Activated CD4-positive, alpha-beta T cell treated with anti-CD3 and anti-CD28 coated beads for 48 hours (primary cell): ENCODE measurements at regions not wholly inside any gene's neighbourhood (a gene's known extent, or its start where the extent isn't known, plus 50 kb on each side); places are given as distances from the start of the nearest gene placed in this dataset.

ENCODE experiments used
- DNase-seq: peaks from one replicate; pipeline ENCODE4 v3.0.0-alpha.2; 2020

- DNase-seq = no peak
Observed at GRCh38 chr20:10868299-10868698, 194.5 kb upstream of the JAG1 start.

GRCh38 chr20:10873026-10873425, 199.2 kb upstream of the JAG1 start:
- DNase-seq = no peak

DNA sequence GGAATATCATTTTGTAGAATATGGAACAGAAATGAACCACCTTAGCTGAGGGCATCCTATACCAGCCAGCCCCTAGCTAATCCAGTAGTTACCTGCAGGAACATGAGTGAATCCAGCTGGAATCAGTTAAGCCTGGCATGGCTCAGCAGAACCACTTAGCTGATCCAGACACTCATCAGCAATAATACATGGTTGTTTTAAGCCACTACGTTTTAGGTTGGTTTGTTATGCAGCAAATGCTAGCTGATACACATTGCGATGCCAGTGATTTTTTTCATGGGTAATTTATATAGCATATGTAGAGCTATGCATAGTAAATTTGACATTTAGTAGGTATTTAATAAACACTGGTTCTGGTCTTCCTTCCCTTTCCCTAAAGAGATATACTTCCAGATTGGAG, 201.9 kb upstream of the JAG1 start:
- no peak for DNase-seq

GRCh38 chr20:10876558-10876957, 202.8 kb upstream of the JAG1 start:
- DNase-seq = no peak

DNA sequence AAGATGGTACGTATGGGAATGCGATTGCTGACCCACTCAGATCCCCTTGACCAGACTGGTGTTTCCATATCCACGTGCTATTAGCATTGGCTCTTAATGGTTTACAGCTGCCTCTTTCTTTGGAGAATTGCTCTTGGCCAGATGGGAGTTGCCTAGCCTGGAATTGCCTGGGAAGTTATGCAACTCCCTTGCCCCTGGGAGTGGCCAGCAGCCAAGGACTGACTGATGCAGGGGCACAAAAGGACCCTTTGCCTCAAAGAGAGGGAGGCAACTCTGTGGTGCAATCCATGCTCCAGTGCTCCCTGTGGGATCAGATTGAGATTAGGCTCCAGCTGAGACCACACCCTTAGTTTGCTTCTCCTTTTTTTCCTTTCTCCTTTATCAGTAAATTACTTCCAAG, 203.5 kb upstream of the JAG1 start:
- DNase-seq = no peak

DNA sequence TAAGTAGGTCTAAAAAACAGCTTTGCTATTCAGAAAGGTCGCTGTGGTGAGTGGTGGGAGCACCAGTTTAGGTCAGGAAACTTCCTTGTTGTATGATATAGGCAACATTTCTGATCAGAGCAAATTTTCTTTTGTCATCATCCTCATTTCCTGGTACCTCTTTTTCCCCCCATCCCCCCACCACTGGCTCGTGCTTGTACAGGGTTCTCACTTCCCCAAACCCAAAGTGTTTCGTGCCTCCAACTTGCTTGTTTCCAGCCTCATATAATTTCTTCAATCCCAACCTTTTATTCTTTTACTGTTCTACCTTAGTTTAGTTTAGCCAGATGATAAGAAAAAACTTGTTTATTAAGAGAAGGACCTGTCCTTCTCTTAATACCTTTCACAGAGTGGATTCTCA, 209.4 kb upstream of the JAG1 start:
- DNase-seq = no peak

GRCh38 chr20:10893321-10893720, 219.5 kb upstream of the JAG1 start:
- DNase-seq = no peak

DNA sequence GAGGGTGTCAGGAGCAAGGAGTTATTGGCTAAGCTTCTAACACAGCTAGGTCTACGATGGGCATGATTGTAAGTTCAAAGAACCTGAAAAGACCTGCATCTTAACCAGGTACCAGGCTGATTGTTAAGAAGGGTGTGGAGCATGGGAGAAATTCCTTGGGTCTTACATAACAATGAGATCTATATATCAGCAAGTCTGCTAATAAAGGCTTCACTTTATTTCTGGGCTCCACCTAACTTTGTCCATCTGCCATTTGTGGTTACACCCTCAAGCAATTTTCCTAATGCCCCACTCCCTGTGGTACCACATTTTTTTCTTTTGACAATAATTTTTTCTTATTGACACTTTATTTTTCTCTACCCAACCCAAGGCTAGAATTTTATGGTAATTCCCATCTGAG, 223.5 kb upstream of the JAG1 start:
- DNase-seq = no peak

GRCh38 chr20:10898552-10898951, 224.8 kb upstream of the JAG1 start:
- DNase-seq = no peak

DNA sequence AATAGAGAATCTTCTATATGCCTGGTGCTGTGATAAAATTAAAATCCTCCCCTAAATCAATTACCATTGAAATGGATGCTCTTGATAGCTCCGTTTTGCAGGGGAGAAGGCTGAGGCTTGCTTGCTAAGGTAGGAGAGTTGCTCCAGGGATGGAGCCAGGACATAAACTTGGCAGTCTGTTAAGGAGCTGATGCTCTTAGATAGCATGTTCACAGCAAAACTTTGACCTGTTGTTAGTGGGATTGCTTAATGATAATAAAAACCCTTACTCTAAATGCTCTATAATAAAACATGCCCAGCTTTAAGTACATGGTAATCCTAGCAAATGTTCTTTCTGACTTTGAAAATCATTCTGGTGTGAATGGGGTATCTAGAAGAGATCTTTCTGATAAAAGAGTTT, 228.4 kb upstream of the JAG1 start:
- DNase-seq = no peak

DNA sequence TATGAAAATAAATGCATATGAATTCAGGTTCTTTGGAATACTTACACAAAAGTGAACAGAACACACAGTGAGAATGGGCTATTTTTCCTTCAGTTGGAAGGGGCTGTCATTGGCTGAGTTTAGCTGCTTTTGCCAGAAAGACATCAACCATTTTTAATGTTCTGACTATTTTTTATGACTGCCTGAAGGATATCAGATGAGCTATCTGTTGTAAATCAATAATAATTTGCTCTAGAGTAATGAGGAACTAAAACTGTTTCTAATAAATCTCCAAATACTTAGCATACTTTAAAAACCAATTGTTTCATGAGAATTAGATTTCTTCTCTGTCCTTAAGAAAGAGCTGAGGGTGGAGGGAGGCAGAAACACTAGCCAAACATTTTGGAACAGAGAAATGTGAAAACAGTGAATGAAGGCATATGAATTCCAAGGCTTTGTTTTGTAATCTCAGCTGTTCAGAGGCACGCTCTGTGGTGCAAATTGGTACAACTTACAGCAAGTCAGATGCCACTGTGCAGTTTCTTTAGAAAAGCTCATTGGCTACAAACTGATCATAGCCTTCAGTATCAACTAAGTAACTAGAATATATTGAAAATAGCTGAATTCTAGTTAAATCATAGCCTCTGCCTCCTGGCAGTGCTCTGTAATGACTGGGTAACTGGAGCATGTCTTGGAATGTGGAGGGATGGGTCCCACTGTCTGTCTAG, 228.9 kb upstream of the JAG1 start:
- no peak for DNase-seq

- DNase-seq = no peak
Observed at GRCh38 chr20:10906834-10907233, 233.0 kb upstream of the JAG1 start.

DNA sequence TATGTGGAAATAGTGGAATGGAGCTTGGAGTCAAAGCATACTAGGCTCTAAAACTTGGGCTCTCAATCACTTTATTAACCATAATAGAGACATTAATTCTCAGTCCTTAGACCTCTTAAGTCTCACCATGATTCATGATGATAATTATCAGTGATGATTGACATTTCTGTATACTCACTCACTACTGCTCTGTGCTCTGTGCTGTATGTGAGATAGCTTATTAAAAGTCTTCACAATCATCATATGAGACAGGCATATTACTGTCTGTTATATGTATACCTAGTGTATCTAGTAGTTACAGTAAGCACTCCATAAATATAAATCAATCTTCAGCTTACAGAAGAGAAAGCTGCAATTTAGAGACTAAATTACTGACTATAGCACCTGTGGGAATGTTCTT, 236.0 kb upstream of the JAG1 start:
- no peak for DNase-seq

- DNase-seq = no peak
Observed at GRCh38 chr20:10910535-10911178, 236.9 kb upstream of the JAG1 start.

DNA sequence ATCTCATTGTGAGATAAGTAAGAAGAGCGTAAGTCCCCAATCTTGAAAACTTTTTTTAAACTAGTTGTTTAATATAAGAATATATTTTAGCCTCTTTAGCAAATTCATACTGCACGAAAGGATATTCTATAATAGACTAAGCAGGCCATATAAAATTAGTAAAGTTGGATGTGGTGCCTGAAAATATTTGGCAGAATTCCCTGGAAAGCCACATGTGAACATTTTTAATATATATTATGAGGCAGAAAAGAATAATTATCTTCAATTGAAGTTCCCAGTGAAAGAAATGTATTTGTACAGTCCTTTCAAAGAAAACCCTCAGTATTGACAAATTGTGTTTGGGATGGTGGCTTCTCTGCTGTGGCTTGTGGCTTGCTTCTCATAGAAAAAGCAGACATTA, 237.5 kb upstream of the JAG1 start:
- no peak for DNase-seq

DNA sequence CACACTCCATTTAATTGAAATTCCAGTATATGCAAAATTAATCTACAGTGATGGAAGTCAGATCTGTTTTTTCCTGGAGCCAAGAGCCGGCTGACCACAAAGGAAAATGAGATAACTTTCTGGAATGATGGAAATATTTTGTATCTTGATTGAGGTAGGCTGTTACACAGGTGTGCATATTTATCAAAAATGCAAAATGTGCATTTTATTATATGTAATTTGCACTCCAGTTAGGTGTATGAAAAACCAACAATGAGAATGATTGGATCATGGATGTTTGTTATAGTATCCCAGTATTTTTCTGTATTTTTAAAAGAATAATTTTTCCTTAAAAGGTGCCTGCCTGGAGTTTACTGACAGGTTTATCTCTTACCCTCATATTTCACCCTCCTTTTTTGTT, 242.0 kb upstream of the JAG1 start:
- no peak for DNase-seq

GRCh38 chr20:10916312-10916711, 242.5 kb upstream of the JAG1 start:
- no peak for DNase-seq

DNA sequence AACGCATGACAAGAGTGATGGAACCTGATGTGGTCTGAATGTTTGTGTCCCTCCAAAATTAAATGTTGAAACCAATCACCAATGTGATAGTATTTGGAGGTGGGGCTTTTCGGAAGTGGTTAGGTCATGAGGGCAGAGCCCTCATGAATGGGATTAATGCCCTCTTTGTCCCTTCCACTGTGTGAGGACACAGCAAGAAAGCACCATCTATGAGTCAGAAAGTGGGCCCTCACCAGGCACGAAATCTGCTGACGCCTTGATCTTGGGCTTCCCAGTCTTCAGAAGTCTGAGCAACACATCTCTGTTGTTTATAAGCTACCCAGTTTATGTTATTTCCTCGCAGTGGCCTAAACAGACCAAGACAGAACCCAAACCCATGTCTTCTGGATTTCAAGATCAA, 244.0 kb upstream of the JAG1 start:
- no peak for DNase-seq

DNA sequence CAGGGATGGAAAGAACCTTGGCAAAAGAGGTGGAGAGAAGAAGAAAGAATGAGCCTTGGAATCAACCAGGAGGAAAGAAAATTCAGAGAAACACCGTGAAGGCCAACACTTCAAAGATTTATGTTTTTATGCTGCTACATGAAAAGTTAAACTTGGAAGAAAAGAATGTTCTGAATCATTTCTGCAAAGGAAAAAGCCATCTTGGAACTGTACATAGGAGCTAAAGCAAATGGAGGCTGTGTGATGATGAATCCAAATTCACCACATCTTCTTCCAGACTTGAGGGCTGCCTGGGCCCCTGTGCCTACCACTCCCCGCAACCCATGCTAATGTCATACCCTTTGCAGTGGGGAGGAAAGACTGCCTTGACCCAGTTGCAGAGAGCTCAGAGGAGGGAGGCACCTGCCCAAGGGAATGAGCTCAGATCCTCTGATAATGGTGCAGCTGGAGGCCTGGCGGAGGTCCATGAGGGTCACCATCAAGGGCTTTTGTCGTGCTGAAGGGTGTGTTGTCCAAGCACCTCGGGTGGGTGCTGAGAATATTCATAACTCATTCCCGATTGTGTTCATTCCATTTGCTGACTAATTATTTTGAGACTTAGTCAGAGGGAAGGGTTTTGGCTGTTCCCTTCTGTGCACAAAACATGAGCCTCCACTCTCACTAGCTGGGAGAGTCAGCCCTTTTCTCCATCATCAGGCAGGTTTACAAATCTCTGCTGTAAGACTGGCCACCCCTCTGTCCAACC, 245.8 kb upstream of the JAG1 start:
- no peak for DNase-seq

DNA sequence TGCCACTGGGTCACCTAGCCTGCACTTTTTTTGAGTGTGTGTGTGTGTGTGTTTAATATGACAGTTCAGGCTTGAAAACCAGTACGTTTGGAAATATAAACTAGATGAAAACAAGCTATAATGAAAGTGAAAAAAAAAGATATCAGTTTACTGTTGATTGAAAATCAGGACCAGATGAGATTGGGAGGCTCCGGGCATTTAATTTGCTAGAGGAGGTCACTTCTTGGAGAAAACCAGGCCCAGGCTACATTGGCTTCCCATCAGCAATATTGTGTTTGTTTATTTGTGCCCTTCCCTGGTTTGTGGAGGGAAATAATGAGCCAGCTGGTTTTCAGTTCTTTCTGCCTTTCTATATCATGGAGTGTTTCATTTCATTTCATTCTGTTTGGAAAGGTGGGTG, 246.6 kb upstream of the JAG1 start:
- no peak for DNase-seq

DNA sequence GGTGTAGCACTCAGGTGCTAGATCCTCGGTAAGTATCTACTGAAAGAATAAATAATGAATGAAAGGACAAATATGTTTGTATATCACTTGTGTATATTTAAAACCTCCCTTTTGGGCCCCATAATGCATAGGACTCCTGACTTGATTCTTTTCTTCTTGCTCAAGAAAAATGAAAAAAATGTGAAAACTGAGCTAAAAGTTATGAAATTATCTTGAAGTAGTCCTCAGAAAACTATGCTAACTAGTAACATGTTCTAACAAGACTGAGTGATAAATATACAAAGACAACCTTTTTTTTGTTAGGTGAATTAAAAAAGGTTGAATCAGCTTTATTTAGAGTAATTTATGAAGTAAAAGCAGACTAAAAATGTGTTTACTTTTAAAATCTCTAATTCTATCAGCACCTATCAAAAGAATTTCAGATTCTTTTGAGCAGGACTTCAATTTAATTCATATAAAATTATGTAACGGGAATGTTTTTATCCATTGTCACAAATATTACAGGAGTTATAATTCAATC, 247.8 kb upstream of the JAG1 start:
- no peak for DNase-seq

- no peak for DNase-seq
Observed at GRCh38 chr20:10922506-10922905, 248.7 kb upstream of the JAG1 start.

DNA sequence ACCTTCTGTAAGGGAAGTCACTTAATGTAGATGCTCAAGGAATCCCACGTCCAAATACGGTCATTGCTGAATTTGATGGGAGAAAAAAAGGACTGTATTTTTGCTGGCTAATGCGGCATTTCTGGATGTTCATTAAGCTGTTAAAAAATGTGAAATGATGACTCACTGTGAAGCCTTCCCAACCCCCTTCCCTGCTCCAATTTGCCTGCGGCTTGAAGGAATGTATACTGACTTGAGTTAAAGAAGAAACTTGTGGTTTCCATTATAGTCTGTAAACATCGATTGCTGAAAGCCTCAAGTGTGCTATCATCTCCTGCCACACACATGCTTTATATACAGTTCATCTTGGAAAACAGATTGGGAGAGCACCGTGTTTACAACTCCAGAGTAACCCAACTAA, 249.1 kb upstream of the JAG1 start:
- DNase-seq = no peak

DNA sequence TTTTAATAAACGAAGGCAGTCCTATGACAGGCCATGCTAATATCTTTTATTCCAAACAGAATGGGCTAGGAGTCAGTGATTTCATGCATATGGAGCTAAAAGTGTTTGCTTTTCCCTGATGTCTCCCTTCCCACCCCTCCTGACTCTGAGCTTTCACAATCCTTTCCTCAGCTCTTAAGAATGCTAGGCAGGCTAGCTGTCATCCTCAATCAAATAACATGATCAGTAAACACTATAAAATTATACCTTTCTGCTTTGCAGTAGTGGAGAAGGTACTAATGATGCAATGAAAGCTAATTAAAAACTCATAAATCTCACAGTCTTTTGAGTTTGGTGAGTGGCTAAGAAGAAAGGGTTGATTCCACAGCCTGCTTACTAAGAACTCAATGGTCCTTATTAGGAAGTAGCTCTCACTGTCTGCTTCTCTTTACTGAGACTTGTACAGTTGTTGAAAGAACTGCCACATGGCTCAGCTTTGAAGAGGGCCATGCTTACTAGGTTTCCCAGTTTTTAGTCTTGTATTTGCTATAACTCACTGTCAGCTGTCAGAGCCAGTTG, 250.9 kb upstream of the JAG1 start:
- no peak for DNase-seq
